ENCODE measurements at regions not wholly inside any gene's neighbourhood (a gene's known extent, or its start where the extent isn't known, plus 50 kb on each side); places are given as distances from the start of the nearest gene placed in this dataset.

- Histone ChIP-seq H3K9me3 (no peaks in the 10 kb centered on the region), H3K4me3 (no peak overlapping the region), H3K36me3 (no peaks in the 10 kb centered on the region), H3K4me1 (peaks cover 0 to 18% (median 0%) of the 10 kb centered on the region in 3 donors), H3K27ac (no peak overlapping the region), H3K27me3 (no peaks in the 10 kb centered on the region)
- WGBS, 2 donors, result 56 to 60% methylated on average over 7 to 9 of the region's 9 CpGs
- TF ChIP-seq CTCF (IDR thresholded peaks at IDR 0.05), result no peak
- no peak for TF ChIP-seq POLR2A (IDR thresholded peaks at IDR 0.05)
- DNase-seq, result no peak
- intact Hi-C loops (cut with DNase I), result no loop called here
Observed at GRCh38 chr2:30351116-30351515, 95.9 kb upstream of the LCLAT1 start.

GRCh38 chr2:30351949-30352348, 95.1 kb upstream of the LCLAT1 start:
- Histone ChIP-seq H3K9me3 (no peaks in the 10 kb centered on the region), H3K4me3 (no peak overlapping the region), H3K4me1 (peaks cover 0 to 12% (median 0%) of the 10 kb centered on the region in 3 donors), H3K27me3 (no peaks in the 10 kb centered on the region), H3K27ac (no peak overlapping the region), H3K36me3 (no peaks in the 10 kb centered on the region)
- intact Hi-C loops (cut with DNase I), result no loop called here
- 63 to 81% methylated on average over 3 of the region's 3 CpGs for WGBS, 2 donors
- no peak for TF ChIP-seq CTCF (IDR thresholded peaks at IDR 0.05)
- TF ChIP-seq POLR2A (IDR thresholded peaks at IDR 0.05), result no peak
- DNase-seq, result no peak

- H3K9me3 ChIP-seq, result no peaks in the 10 kb centered on the region
- no peak overlapping the region for H3K4me3 ChIP-seq
- intact Hi-C loops (cut with DNase I), result no loop called here
- WGBS, 2 donors, result 87 to 89% methylated on average over 2 of the region's 2 CpGs
- no peaks in the 10 kb centered on the region for H3K27me3 ChIP-seq
- DNase-seq, result no peak
- H3K27ac ChIP-seq, result no peak overlapping the region
- H3K4me1 ChIP-seq, result peaks cover 0 to 11% (median 0%) of the 10 kb centered on the region in 3 donors
- no peak for TF ChIP-seq CTCF (IDR thresholded peaks at IDR 0.05)
- no peaks in the 10 kb centered on the region for H3K36me3 ChIP-seq
Observed at GRCh38 chr2:30354150-30354549, 92.9 kb upstream of the LCLAT1 start.

GRCh38 chr2:30354621-30355020, 92.4 kb upstream of the LCLAT1 start:
- 100% methylated on average over 1 of the region's 1 CpG; no CpG with 5 or more reads in 1 of the 2 donors for WGBS, 2 donors
- TF ChIP-seq CTCF (IDR thresholded peaks at IDR 0.05) (no peak), POLR2A (IDR thresholded peaks at IDR 0.05) (no peak)
- H3K4me3 ChIP-seq, result no peak overlapping the region
- H3K36me3 ChIP-seq, result no peaks in the 10 kb centered on the region
- peaks cover 0 to 16% (median 4%) of the 10 kb centered on the region in 3 donors for H3K4me1 ChIP-seq
- H3K27ac ChIP-seq, result no peak overlapping the region
- no peaks in the 10 kb centered on the region for H3K27me3 ChIP-seq
- DNase-seq, result no peak
- H3K9me3 ChIP-seq, result no peaks in the 10 kb centered on the region
- intact Hi-C loops (cut with DNase I), result no loop called here

GRCh38 chr2:30355306-30355705, 91.7 kb upstream of the LCLAT1 start:
- Histone ChIP-seq H3K36me3 (no peaks in the 10 kb centered on the region), H3K4me3 (no peak overlapping the region), H3K27ac (no peak overlapping the region), H3K4me1 (peaks cover 3 to 23% (median 9%) of the 10 kb centered on the region in 3 donors), H3K27me3 (no peaks in the 10 kb centered on the region), H3K9me3 (no peaks in the 10 kb centered on the region)
- TF ChIP-seq POLR2A (IDR thresholded peaks at IDR 0.05), result no peak
- WGBS, 2 donors, result 88 to 97% methylated on average over 3 of the region's 3 CpGs
- DNase-seq, result no peak
- intact Hi-C loops (cut with DNase I), result no loop called here

- intact Hi-C loops (cut with DNase I), result no loop called here
- Histone ChIP-seq H3K27me3 (no peaks in the 10 kb centered on the region), H3K9me3 (no peaks in the 10 kb centered on the region), H3K36me3 (no peaks in the 10 kb centered on the region), H3K27ac (no peak overlapping the region), H3K4me1 (peaks cover 4 to 24% (median 9%) of the 10 kb centered on the region in 3 donors), H3K4me3 (no peak overlapping the region)
- no peak for TF ChIP-seq CTCF (IDR thresholded peaks at IDR 0.05)
- TF ChIP-seq POLR2A (IDR thresholded peaks at IDR 0.05), result no peak
- no peak for DNase-seq
- WGBS, 2 donors, result 86 to 100% methylated on average over 2 to 4 of the region's 6 CpGs
Observed at GRCh38 chr2:30356071-30356470, 91.0 kb upstream of the LCLAT1 start.
